ENCODE measurements at regions not wholly inside any gene's neighbourhood (a gene's known extent, or its start where the extent isn't known, plus 50 kb on each side); places are given as distances from the start of the nearest gene placed in this dataset.

DNA sequence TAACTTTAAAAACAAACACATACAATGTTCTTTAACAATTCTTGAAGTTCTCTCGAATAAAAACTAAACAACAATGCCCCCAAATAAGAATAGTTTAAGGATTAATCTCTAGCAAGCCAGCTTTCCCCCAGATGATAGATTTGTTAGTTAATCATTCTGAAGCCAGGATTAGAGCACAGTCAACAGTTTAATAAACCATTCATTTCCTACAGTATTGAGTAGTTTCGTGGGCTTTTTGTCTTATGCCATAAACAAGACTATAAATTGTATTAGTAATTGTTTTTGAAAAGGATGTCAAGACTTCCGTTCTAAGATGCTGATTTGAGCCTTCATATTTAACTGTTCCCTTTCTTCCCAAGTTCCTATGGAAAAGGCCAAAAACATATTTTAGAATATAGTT is 136.6 kb downstream of the PIK3R1 start:
- TF ChIP-seq, protein P1, sequence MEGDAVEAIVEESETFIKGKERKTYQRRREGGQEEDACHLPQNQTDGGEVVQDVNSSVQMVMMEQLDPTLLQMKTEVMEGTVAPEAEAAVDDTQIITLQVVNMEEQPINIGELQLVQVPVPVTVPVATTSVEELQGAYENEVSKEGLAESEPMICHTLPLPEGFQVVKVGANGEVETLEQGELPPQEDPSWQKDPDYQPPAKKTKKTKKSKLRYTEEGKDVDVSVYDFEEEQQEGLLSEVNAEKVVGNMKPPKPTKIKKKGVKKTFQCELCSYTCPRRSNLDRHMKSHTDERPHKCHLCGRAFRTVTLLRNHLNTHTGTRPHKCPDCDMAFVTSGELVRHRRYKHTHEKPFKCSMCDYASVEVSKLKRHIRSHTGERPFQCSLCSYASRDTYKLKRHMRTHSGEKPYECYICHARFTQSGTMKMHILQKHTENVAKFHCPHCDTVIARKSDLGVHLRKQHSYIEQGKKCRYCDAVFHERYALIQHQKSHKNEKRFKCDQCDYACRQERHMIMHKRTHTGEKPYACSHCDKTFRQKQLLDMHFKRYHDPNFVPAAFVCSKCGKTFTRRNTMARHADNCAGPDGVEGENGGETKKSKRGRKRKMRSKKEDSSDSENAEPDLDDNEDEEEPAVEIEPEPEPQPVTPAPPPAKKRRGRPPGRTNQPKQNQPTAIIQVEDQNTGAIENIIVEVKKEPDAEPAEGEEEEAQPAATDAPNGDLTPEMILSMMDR (IDR thresholded peaks at IDR 0.05; ENCODE audit: insufficient read depth, low read depth, low read length, missing control alignments) = no peak
- no peak for DNase-seq (ENCODE audit: low read depth)
- H3K4me3 ChIP-seq (ENCODE audit: low read depth, low read length) = no peak overlapping the region

DNA sequence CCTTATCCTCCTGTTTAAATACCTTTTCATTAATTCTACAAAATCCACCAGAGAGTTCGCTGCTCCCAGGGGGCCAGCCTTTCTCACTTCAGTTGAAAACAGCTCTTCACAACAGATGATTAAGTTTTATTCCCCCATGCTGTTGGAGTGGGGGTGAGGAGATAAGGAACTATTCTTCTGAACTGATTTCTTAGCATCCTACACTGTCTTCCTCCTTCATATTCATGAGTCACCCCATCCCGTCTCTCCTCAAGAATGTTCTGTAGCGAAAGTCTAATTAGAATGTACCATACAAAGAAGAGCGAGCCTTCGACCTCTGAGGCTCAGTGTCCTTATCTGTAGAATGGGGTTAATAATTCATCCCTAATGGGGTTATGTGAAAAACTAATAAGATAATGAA is 138.0 kb downstream of the PIK3R1 start:
- DNase-seq (ENCODE audit: low read depth) = no peak
- TF ChIP-seq, protein P1 (IDR thresholded peaks at IDR 0.05; ENCODE audit: insufficient read depth, low read depth, low read length, missing control alignments) = no peak
- no peak overlapping the region for H3K4me3 ChIP-seq (ENCODE audit: low read depth, low read length)

DNA sequence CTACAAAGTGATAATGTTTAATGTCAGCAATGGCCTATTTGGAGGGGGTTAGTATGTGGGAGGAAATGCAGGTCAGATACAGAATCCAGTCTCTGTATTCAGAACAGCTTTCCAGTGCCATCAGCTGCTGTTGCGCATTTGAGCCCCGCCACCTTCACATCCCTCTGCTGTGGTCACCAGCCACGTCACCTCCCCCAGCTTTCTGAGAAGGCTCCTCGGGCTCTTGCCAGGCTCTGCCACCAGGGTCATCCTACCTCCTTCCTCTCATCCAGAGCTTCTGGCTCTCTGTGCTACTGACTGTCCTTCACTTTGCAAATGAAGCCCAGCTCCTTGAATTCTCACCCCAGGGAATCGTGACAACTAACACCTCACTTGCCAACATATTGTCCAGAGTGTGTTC is 138.8 kb downstream of the PIK3R1 start:
- TF ChIP-seq, protein P1 (IDR thresholded peaks at IDR 0.05; ENCODE audit: insufficient read depth, low read depth, low read length, missing control alignments) = no peak
- no peak overlapping the region for H3K4me3 ChIP-seq (ENCODE audit: low read depth, low read length)
- no peak for DNase-seq (ENCODE audit: low read depth)

DNA sequence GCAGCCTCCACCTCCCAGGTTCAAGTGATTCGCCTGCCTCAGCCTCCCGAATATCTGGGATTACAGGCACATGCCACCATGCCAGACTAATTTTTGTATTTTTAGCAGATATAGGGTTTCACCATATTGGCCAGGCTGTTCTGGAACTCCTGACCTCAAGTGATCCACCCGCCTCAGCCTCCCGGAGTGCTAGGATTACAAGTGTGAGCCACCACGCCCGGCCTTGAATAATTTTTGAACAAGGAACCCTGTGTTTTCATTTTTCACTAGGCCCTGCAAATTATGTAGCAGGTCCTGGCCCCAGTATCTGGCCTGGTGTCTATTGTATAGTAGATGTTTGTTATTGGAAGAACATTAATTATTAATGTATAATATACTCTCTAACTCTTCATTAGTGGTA is 140.7 kb downstream of the PIK3R1 start:
- TF ChIP-seq, protein P1 (IDR thresholded peaks at IDR 0.05; ENCODE audit: insufficient read depth, low read depth, low read length, missing control alignments) = no peak
- H3K4me3 ChIP-seq (ENCODE audit: low read depth, low read length) = no peak overlapping the region
- no peak for DNase-seq (ENCODE audit: low read depth)

DNA sequence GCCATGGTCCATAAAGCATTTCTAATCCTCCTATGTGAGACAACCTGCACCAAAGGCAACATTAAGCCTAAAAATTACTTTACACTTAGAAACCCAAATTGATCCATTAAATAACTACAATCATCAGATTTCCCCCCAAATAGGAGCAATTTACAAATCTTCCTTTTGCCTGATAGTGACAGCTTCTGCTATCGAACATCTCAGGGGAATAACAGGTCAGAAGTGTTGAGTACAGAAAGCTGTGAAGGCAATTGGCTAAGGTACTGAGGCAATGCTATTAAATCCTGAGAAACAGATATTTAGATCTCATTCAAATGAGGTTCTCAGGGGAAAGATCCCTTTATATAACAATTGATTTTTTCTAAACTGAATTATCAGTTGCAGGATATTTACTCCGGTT is 141.1 kb downstream of the PIK3R1 start:
- TF ChIP-seq, protein P1 (IDR thresholded peaks at IDR 0.05; ENCODE audit: insufficient read depth, low read depth, low read length, missing control alignments) = no peak
- no peak for DNase-seq (ENCODE audit: low read depth)
- no peak overlapping the region for H3K4me3 ChIP-seq (ENCODE audit: low read depth, low read length)

DNA sequence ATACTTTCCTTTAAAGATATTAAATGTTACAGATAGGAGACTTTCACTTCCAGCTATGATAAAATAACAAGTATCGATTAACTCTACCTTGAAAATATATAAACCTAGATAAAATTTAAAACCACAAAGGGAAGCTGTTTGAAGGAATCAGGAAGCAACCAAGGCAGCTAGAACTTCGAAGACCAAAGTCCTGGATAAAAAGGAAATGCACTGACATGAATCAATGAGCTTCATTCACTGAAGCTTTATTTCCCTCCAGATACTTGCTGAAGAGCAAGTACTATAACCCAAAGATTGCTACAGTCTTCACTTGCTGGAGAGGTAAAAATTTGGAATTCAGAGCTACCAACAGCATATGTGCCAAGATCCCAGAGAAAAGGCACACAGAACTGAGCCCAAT is 144.1 kb downstream of the PIK3R1 start:
- H3K4me3 ChIP-seq (ENCODE audit: low read depth, low read length) = no peak overlapping the region
- TF ChIP-seq, protein P1 (IDR thresholded peaks at IDR 0.05; ENCODE audit: insufficient read depth, low read depth, low read length, missing control alignments) = no peak
- DNase-seq (ENCODE audit: low read depth) = no peak

DNA sequence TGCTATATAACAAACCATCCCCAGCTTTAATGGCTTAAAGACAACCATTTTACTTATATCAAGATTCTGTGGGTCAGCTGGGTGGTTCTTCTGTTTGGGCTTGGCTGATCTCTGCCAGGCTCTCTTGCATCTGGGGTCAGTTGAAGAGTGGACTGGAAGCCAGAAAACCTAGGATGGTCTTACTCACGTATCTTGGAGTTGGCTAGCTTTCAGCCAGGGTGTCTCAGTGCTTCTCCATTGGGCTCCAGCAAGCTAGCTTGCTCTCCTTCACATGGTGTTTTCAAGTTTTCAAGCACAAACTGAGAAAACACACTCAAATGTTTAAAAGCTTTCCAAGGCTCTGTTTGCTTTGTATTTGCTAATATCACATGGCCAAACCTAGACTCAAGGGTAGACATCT is 146.8 kb downstream of the PIK3R1 start:
- TF ChIP-seq, protein P1 (IDR thresholded peaks at IDR 0.05; ENCODE audit: insufficient read depth, low read depth, low read length, missing control alignments) = no peak
- H3K4me3 ChIP-seq (ENCODE audit: low read depth, low read length) = no peak overlapping the region
- no peak for DNase-seq (ENCODE audit: low read depth)
